C4-2B (cell line): ENCODE measurements at regions not wholly inside any gene's neighbourhood (a gene's known extent, or its start where the extent isn't known, plus 50 kb on each side); places are given as distances from the start of the nearest gene placed in this dataset.

ENCODE experiments used
- CTCF ChIP-seq: fragments of 450-650 bp; conservative IDR thresholded peaks from 2 replicates; pipeline ENCODE4 v1.5.1; 2017; ENCODE audit warnings: mild to moderate bottlenecking
- ZFX ChIP-seq: fragments of 450-650 bp; IDR thresholded peaks from 2 replicates; pipeline ENCODE4 v1.6.1; 2017

- TF ChIP-seq CTCF, result no peak
- TF ChIP-seq ZFX, result no peak
These were observed 551.2 kb upstream of the SEL1L start for GRCh38 chr14:82084813-82085212.
